ENCODE measurements at regions not wholly inside any gene's neighbourhood (a gene's known extent, or its start where the extent isn't known, plus 50 kb on each side); places are given as distances from the start of the nearest gene placed in this dataset.

DNA sequence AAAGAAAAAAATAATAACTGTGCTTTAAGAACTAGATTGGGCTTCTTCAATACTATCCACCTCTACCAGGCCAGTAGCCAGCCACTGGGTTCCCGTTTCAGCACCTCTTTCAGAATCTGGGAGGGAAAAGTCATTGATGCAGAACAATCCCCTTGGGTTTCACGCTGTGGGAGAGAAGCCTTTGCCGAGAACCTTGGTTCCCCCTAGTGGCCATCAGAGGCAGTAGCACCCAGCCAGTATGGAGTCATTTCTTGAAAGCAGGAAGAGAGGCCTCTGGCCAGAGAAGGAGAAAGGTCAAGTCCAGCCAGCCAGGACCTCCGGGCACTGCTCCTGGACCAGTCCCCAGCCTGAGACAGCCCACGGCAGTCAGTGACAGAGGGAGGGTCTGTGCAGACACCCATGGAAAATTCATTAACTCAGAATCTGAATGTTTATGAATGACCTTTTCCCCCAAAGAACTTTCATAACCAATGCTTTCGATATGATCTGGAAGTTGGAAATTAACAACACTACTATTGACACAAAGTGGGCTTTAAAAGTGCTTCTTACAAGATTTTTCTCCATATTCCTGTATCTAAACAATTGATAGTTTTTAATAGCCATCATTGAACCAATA is 51.2 kb upstream of the CDH5 start:
- DNase-seq (ENCODE audit: low read depth, low spot score), result peak; percentile 17

DNA sequence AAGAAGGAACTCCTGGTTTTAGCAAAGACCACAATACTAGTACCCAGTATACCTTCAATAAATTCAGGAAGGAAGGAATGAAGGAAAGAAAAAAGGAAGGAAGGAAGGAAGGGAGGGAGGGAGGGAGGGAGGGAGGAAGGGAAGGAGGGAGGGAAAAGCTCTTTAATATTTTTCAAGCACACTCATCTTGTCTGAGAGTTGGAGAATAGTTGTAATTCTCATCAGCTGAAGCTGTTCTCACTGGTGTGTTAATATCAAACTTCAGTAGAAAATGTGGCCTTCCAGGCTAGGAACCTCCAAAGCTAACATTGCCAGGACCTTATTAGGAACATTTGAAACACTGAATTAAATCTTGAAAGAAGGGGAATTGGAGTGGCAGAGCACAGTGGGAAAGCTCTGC is 55.2 kb upstream of the CDH5 start:
- no peak for DNase-seq (ENCODE audit: low read depth, low spot score)

DNA sequence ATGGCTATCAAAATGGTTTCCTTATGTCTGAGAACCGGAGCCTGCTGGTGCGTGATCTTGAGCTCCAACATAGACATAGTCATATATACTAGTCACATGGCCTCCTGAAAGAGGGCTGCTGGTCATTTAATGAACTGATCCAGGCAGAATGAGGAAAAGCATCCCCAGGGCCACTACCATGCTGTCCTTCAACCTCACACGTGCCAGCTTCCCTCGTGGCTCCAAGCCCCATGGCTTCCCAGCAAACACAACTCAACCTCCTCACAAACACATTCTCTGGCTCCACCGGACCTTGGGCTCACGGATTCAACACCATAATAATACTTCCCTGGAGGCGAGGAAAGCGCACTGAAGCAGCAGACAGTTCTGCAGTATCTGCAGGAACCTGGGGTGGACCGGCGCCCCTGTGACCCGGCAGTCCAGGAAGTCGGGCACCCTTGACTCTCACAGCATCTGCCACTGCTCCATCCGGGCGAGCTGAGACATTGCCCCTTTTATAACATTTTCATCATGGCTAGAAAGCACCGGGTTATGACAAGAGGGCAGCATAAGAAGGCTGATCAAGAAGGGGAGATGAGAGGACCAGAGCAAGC is 57.2 kb upstream of the CDH5 start:
- no peak for DNase-seq (ENCODE audit: low read depth, low spot score)

DNA sequence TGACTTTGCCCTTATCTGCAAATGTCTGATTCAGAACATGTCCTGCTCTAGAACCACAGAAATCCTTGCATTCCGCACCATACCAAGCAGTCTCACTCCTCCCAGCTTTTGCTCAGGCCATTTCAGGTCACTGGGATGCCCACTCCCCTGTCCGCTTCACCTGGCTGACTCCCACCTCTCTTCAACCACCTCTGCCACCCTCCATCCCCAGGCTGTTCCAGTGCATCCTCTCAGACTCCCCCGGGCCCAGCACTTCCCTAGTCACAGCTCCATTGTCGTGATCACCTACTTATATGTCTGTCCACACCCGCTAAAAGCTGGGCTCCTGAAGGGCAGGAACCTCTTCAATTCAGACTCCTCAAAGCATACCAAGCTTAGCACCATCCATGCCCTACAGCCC is 58.4 kb upstream of the CDH5 start:
- DNase-seq (ENCODE audit: low read depth, low spot score), result no peak

DNA sequence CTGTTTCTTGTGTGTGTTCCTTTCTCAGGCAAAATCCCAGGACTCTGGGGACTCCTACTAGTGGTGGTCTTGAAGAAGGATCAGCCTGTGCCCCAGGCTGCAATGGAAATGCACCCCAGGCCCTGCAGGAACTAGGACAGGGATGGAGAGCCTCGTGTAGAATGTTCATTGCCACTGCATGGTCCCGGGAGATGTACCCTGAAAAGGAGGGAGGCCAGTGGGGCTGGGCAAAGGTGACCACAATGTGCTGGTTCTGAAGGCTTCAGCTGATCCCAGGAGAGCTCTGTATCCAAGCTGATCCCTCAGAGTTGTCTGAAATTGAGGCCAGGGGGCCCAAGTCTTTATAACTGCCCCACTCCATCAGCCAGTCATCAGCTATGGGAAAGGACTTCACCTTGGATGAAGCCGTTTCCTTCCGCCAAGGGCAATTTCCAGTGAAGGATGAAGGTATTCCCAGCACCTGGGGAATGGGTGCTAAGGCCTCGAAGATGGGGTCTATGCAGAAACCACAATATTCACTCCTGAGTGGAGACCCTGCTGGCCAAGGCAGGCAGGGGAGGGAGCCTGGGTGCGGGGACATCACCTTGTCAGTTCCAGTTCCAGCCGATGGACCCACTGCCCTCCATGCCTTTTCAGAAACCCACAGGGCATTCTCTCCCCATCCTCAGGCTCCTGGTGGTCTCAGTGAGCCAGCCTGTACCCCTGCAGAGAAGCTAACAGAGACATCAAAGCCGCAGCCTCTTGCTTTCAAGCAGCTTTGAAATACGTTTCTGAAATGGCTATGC is 59.9 kb upstream of the CDH5 start:
- DNase-seq (ENCODE audit: low read depth, low spot score), result no peak

DNA sequence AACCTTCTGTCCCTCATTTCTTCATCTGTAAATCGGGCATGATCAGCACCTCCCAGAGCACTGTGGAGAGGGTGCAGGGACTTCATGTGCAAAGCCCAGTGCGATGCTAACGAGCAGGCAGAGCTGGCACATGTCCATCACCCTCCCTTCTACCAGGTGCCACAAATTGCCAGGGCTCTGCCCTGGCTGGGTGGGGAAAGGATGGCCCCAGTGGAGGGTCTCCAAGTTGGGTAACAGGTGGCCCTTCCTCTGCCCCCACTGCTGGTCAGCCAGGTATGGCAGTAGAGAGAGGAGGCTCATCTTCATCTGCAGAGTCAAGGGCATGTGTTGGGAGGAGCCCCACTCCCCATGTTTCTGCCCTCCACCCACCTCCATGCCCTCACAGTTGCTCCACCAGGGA is 61.5 kb upstream of the CDH5 start:
- no peak for DNase-seq (ENCODE audit: low read depth, low spot score)

DNA sequence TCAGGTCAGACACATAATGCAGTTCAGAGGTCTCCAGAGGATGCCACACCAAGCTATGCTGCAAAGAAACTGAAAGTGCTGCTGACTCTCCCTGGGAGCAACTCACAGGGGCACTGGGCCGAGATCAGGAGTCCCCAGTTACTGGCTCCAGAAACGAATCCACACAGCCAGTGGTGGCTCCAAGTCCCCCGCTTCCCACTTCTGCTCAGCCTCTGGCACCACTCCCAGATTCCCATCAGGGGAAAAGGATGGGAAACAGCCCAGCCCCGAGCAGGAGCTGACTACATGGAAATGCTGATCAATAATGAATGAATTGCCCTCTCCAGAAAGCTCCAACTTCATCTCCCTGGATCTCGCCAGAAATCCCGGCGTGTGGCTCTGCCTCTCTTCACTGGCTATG is 62.3 kb upstream of the CDH5 start:
- no peak for DNase-seq (ENCODE audit: low read depth, low spot score)

DNA sequence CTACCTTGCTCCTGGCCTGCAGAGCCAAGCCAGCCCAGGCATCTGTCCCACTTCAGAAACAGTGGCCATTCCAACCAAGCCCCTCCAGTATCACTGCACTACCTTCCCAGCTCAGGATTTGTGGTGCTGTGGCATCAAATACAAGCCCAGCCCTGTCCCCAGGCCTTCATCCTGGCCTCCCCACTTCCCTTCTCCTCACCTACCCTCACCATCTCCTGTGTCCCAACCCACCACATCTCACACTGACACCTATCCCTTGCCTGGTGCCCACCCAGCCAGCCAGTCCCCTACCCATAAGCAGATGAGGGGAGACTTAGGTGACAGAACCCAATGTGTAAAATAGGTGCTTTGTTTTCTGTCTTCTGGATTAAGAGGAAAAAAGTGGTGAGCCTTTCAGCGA is 66.0 kb upstream of the CDH5 start:
- DNase-seq (ENCODE audit: low read depth, low spot score), result no peak

DNA sequence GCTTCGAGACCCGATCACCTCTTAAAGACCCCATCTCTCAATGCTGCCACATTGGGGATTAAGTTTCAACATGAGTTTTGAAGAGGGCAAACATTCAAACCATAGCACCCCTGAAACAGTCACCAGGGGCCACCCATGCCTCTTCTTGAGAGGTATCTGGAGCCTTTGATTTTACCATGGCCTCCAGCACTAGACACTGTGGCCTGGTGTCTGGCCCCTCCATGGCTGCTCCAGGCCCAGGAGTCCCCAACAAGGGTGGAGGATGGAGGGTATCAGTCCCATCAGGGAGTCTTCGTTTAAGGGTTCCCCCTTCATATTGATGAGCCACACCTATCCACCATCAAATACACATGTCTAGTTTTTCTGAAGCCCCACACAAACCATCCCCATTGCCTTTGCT is 66.5 kb upstream of the CDH5 start:
- no peak for DNase-seq (ENCODE audit: low read depth, low spot score)

DNA sequence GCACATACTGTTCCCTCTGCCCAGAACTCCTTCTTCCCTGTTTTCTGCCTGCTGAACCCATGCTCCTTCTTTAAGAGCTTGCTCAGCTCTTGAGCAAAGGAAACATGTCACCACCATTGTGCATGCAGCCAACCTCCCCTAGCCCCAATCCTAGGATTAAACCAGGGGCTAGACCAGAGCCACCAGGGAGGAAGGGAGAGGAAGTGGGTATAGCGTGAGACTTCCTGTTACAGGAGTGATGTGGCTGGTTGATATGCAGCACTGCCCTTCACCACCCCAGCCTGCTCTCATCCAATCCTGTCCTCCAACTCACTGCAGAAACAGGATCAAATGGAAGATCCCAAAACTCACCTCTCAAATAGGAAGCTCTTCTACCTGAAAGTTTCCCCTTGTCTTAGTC is 67.1 kb upstream of the CDH5 start:
- DNase-seq (ENCODE audit: low read depth, low spot score), result no peak

DNA sequence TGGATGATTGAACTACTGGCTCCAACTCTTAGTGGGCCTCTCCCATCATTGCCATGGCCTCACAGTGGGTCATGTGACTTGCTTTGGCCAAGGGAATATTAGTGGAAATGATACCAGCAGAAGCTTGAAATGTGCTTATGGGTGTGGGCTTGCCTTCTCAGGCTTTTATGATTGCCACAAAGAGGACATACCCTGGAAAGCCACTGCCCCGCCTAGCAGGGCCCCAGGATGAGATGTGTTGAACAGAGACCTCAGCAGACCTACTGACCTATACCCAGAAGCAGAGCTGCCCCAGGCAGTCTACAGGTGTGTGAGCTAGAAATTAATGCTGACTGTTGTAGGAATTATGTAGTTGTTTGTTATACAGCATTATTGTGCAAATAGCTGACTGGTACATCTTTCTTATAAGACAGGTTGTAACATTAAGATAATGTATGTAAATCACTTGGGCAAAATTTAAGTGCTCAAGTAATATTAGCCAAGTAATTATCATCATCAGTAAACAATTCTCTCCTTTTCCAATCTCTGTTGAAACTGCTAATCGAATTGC is 67.8 kb upstream of the CDH5 start:
- DNase-seq (ENCODE audit: low read depth, low spot score), result no peak

DNA sequence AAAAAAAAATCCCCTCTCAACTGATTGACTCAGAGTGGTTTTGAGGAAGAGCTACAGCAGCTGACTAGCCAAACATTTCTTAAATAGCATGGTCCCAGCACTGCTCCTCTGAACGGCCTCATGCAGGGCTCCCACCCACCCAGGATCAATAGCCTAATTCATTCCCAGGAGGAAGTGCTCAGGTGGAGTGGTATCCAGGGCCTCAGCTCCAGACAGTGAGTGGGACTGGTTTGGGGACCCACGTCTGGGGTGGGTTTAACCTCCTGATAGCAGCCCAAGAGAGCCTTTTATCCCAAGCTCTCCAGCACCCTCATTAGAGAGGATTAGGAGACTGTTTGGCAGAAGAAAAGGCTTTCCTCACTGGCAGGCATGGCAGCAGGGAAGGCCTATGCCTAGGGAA is 68.5 kb upstream of the CDH5 start:
- DNase-seq (ENCODE audit: low read depth, low spot score), result no peak

DNA sequence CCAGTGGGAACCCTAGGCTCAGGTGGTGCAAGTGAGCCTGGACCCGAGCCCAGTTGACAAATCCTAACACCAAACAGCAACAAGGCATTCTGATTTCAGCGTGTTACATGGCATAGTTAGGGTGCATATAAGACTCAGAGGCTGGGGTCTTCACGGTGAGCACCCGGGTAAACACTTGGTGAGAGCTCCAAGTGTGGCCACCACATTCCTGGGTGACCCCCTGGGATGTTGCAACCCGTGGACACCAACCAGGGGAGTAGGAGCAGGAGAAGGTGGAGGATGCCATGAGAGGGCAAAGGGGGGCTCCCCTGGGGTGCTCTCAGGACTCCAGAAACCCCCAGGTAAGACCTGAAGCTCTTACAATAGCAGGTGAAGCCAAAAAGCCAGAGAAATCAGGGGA is 69.9 kb upstream of the CDH5 start:
- DNase-seq (ENCODE audit: low read depth, low spot score), result no peak

DNA sequence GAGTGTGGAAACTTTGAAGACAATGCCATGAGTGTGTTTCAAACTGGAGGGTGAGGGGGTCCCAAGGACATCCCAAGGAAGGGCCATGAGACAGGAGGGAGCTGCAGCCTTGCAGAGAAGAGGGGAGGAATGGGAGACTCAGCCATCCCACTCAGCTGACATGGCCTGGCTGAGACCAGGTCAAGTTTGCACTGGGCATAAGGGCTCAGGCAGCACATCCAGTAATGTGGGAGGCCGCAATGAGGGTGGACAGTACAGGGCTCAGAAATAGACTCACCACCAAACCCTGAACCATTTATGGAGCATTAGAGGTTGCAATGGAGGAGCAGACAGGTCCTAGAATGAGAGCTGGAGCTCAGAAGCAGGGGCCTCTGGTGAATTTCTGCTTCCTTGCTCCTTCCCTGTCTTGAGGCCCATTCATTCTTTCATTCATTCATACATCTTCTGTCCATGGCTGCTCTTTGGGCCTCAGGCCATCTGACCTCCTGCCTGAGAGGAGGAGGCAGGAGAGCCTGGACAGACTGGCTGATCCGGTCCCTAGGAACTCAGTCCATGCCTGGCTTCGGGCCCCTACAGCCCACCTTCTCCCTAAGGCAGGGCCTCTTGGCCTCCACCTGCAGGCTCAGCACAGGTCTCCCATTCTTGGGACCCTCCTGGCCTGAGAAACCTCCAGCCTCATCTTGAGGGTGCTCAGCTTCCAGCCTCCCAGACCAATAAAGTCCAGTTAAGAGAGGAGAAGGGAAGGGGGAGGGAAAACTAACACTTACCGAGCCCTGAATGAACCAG is 70.5 kb upstream of the CDH5 start:
- no peak for DNase-seq (ENCODE audit: low read depth, low spot score)

DNA sequence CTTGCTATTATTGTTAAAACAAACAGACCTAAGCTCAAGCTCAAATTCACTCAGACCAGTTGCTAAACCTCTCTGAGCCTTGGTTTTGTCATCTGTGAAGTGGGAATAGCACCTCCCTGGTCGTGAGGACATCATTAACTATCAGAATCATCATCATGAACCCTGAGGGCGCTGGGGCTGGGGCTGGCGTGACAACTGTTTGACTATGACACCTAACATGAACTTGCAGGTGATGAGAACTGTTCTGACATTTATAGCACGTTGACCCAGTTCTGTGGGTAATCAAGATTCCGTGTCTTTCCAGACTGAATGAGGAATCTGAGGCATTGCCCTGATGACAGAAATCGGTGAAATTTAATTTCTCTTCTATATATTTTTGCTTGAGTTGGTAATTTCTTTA is 71.3 kb upstream of the CDH5 start:
- no peak for DNase-seq (ENCODE audit: low read depth, low spot score)

DNA sequence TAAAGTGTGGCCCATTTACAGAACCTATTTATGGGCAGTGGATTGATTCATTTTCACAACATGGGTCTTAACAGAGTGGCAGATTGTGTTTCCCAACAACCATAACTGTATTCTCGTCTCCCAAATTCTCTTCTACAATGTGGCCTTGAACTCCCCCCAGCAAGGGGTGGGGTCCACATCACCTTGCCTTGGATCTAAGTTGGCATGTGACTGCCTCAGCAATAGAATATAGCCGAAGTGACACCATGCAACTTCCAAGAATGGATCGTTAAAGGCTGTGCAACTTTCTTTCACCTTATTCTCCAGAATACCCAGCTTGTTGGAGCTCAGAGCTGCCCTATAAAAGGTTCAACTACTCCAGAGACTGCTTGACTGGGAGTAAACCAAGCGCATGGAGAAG is 72.0 kb upstream of the CDH5 start:
- DNase-seq (ENCODE audit: low read depth, low spot score), result no peak

DNA sequence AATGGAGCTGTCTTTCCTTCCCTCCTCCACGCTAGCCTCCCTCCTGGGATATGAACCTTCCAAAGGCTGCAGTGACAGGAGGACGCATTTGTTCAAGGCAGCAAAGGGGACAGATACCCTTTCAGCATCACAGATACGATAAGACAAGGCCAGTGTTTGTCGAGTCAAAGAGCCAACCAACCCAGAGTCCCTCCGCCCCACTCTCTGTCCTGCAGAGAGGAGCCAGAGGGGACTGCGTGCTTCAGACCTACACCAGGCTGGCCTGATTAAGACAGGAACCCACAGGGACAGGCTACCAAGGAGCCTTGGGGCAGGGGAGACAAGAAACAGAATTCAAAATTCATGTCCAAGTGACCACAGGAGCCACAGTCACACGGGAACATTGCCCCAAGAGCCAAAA is 72.6 kb upstream of the CDH5 start:
- DNase-seq (ENCODE audit: low read depth, low spot score), result no peak

DNA sequence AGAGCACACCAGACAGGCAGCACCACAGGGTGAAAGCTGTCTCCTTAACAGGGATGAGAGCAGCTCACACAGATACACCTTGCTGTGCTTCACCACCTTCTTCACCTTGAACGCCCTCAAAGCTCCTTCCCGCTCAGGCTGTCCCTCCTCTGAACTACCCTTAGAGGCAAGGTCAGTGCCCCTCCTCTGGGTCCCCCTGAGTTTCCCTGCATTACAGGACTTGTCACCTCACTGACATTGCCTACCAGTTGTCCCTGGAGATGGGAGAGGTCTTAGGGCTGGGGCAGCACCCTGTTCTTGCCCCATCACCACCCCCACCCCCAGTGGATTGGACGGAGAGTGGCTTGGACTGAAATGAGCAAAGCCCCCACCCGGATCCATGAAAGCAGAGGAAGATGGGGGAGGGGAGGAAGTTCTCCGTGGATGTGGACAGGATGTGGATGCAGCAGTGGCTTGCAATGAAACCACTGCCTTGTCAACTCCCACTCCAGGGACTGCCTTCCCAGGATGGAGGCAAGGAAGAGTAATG is 73.2 kb upstream of the CDH5 start:
- DNase-seq (ENCODE audit: low read depth, low spot score), result no peak

DNA sequence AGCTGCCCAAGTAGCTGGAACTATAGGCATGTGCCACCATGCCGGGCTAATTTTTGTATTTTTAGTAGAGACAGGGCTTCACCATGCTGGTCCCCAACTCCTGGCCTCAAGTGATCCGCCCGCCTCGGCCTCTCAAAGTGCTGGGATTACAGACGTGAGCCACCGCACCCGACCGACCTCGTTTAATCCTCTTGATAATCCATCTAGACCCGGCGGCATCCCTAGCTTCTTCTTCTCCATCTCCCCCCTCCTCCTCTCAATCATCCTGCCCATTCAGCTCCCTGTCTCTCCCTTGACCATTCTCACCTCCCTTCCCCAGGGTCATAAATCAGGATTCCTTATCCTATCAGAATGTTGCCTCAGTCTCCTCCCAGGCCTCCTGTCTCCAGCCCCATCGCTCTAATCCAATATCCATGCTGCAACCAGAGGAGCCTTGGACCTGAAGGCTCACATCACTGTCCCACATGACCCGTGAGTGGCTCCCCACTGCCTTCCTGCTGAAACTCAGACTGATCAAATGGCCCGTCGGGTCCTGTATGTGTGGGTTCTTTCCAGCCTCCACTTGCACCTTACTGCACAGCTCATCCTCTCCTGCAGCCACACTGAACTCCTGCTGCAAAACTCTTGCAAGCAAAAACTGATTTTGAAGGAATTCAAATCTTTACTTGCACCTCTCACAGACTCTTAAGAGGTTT is 74.1 kb upstream of the CDH5 start:
- no peak for DNase-seq (ENCODE audit: low read depth, low spot score)

DNA sequence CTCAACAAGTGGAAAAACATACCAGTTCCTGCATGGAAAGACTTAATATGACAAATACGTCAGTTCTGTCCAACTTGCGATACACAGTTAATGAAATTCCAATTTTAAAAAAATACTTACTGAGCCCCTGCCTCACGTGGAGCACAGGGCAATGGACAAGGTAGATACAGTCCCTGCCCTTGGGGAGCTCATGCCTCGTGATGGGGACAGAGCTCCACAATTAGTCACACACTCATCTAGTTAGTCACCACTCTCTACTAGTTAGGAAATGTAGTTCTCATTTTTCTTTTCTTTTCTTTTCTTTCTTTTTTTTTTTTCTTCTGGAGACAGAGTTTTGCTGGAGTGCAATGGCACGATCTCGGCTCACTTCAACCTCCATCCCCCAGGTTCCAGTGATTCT is 74.7 kb upstream of the CDH5 start:
- no peak for DNase-seq (ENCODE audit: low read depth, low spot score)

DNA sequence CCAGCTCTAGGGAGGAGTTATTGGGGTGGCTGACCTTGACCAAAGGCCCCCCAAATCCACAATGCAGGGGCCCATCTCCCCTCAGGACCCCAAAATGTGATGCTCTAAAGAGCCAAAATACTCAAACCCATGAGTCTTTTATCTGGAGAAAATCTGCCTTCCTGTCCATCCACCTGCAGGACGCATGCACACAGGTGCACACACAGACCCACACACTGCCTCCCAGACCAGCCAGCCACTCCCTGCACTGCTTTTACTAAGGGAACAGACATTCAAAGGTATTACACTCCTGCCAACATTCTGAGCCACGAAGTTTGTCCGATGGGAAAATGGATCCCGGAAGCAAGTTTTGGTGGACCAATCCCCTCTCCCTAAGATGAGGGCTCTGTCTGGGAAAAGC is 76.1 kb upstream of the CDH5 start:
- DNase-seq (ENCODE audit: low read depth, low spot score), result no peak
